ENCODE measurements at regions not wholly inside any gene's neighbourhood (a gene's known extent, or its start where the extent isn't known, plus 50 kb on each side); places are given as distances from the start of the nearest gene placed in this dataset.
"Not testable (repeated sequence)": the region's sequence is repeated elsewhere in the genome, so short reads cannot be mapped to it uniquely, and the experiment has no call there.

- TF ChIP-seq, protein P1, sequence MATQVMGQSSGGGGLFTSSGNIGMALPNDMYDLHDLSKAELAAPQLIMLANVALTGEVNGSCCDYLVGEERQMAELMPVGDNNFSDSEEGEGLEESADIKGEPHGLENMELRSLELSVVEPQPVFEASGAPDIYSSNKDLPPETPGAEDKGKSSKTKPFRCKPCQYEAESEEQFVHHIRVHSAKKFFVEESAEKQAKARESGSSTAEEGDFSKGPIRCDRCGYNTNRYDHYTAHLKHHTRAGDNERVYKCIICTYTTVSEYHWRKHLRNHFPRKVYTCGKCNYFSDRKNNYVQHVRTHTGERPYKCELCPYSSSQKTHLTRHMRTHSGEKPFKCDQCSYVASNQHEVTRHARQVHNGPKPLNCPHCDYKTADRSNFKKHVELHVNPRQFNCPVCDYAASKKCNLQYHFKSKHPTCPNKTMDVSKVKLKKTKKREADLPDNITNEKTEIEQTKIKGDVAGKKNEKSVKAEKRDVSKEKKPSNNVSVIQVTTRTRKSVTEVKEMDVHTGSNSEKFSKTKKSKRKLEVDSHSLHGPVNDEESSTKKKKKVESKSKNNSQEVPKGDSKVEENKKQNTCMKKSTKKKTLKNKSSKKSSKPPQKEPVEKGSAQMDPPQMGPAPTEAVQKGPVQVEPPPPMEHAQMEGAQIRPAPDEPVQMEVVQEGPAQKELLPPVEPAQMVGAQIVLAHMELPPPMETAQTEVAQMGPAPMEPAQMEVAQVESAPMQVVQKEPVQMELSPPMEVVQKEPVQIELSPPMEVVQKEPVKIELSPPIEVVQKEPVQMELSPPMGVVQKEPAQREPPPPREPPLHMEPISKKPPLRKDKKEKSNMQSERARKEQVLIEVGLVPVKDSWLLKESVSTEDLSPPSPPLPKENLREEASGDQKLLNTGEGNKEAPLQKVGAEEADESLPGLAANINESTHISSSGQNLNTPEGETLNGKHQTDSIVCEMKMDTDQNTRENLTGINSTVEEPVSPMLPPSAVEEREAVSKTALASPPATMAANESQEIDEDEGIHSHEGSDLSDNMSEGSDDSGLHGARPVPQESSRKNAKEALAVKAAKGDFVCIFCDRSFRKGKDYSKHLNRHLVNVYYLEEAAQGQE (IDR thresholded peaks at IDR 0.05; ENCODE audit: insufficient replicate concordance, low read depth) = no peak
- TF ChIP-seq, protein P2, sequence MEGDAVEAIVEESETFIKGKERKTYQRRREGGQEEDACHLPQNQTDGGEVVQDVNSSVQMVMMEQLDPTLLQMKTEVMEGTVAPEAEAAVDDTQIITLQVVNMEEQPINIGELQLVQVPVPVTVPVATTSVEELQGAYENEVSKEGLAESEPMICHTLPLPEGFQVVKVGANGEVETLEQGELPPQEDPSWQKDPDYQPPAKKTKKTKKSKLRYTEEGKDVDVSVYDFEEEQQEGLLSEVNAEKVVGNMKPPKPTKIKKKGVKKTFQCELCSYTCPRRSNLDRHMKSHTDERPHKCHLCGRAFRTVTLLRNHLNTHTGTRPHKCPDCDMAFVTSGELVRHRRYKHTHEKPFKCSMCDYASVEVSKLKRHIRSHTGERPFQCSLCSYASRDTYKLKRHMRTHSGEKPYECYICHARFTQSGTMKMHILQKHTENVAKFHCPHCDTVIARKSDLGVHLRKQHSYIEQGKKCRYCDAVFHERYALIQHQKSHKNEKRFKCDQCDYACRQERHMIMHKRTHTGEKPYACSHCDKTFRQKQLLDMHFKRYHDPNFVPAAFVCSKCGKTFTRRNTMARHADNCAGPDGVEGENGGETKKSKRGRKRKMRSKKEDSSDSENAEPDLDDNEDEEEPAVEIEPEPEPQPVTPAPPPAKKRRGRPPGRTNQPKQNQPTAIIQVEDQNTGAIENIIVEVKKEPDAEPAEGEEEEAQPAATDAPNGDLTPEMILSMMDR (IDR thresholded peaks at IDR 0.05; ENCODE audit: insufficient read depth, low read length) = no peak
- TF ChIP-seq POLR2AphosphoS5 (IDR thresholded peaks at IDR 0.05; ENCODE audit: low read depth) = no peak
- TF ChIP-seq GABPA (IDR thresholded peaks at IDR 0.05; ENCODE audit: low read depth) = no peak
- TF ChIP-seq SPI1 (IDR thresholded peaks at IDR 0.05; ENCODE audit: borderline replicate concordance, low read depth) = no peak
- H3K27ac ChIP-seq (replicated peaks) = no peak overlapping the region
- peaks cover 2% of the 10 kb centered on the region for H3K27me3 ChIP-seq (ENCODE audit: insufficient read depth, poor library complexity, severe bottlenecking)
- H3K4me3 ChIP-seq (replicated peaks; ENCODE audit: insufficient read depth, low read length) = no peak overlapping the region
- no peak for DNase-seq (ENCODE audit: low read depth in 1 of 2, low spot score in 1 of 2)
Measured at GRCh38 chr1:21381354-21381753, 58.6 kb upstream of the NBPF3 start.

DNA sequence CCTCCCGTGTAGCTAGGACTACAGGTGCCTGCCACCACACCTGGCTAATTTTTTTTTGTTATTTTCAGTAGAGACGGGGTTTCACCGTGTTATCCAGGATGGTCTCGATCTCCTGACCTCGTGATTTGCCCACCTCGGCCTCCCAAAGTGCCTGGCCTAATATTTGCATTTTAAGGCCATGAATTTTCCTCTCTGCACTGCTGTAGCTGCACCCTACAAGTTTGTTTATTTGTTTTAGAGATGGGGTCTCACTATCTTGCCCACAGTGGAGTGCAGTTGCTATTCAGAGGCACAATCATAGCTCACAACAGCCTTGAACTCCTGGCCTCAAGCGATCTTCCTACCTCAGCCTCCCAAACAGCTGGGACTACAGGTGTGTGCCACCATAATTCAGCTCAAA, 59.8 kb upstream of the NBPF3 start:
- DNase-seq (ENCODE audit: low read depth in 1 of 2, low spot score in 1 of 2); H3K27me3 ChIP-seq (ENCODE audit: insufficient read depth, poor library complexity, severe bottlenecking); H3K27ac ChIP-seq (replicated peaks); H3K4me3 ChIP-seq (replicated peaks; ENCODE audit: insufficient read depth, low read length): not testable (repeated sequence)

GRCh38 chr1:21379571-21379970, 60.4 kb upstream of the NBPF3 start:
- Histone ChIP-seq H3K4me3 (replicated peaks; ENCODE audit: insufficient read depth, low read length) (no peak overlapping the region), H3K27ac (replicated peaks) (no peak overlapping the region), H3K27me3 (ENCODE audit: insufficient read depth, poor library complexity, severe bottlenecking) (peaks cover 2% of the 10 kb centered on the region)
- DNase-seq (ENCODE audit: low read depth in 1 of 2, low spot score in 1 of 2) = no peak
- TF ChIP-seq SPI1 (IDR thresholded peaks at IDR 0.05; ENCODE audit: borderline replicate concordance, low read depth) (no peak), POLR2AphosphoS5 (IDR thresholded peaks at IDR 0.05; ENCODE audit: low read depth) (no peak), GABPA (IDR thresholded peaks at IDR 0.05; ENCODE audit: low read depth) (no peak)
- TF ChIP-seq, protein P1 (IDR thresholded peaks at IDR 0.05; ENCODE audit: insufficient replicate concordance, low read depth) = no peak
- TF ChIP-seq, protein P2 (IDR thresholded peaks at IDR 0.05; ENCODE audit: insufficient read depth, low read length) = no peak

DNA sequence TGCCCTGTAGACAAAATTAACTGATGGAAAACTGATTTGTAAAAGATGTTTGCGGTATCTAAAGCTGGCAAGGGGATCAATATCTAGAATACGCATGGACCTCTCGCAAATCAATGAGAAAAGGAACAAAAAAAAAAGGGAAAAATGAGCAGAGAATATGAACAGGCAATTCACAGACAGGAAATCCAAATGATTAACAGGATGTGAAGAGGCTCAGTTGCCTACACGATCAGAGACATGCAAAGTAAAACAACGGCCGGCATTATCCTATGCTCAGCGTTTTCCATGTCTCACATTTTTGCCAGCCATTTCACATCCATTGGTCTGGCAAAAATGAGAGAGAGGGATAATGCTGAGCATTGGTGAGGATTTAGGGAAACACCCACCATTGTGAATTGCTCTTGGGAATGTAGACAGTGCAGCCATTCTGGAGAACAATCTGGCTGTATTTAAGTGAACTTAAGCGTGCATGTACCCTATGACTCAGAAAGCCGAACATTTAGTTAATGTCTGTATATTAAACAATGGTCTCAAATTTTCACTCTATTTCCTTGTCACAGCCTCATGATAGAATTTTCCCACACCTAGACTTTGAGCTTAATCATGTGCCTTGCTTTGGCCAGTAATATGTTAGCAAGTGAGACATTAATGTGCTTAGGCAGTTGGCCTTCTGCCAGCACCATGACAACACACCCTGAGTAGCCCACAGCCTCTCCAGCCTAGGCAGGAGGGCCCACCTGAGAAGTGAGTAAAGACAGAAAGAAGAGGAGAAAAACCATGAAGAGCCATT, 61.0 kb upstream of the NBPF3 start:
- no peak for TF ChIP-seq POLR2AphosphoS5 (IDR thresholded peaks at IDR 0.05; ENCODE audit: low read depth)
- no peak for TF ChIP-seq GABPA (IDR thresholded peaks at IDR 0.05; ENCODE audit: low read depth)
- TF ChIP-seq SPI1 (IDR thresholded peaks at IDR 0.05; ENCODE audit: borderline replicate concordance, low read depth) = no peak
- TF ChIP-seq, protein P1 (IDR thresholded peaks at IDR 0.05; ENCODE audit: insufficient replicate concordance, low read depth) = no peak
- TF ChIP-seq, protein P2 (IDR thresholded peaks at IDR 0.05; ENCODE audit: insufficient read depth, low read length) = no peak
- Histone ChIP-seq H3K4me3 (replicated peaks; ENCODE audit: insufficient read depth, low read length) (no peak overlapping the region), H3K27ac (replicated peaks) (no peak overlapping the region), H3K27me3 (ENCODE audit: insufficient read depth, poor library complexity, severe bottlenecking) (peaks cover 2% of the 10 kb centered on the region)
- DNase-seq (ENCODE audit: low read depth in 1 of 2, low spot score in 1 of 2) = no peak
